Left lung (tissue), 4 donors: ENCODE measurements at regions not wholly inside any gene's neighbourhood (a gene's known extent, or its start where the extent isn't known, plus 50 kb on each side); places are given as distances from the start of the nearest gene placed in this dataset.

Experiments used
- ATAC-seq: fragments of 200-7000 bp; cut with Tn5 transposase; one replicate; pipeline ENCODE4 v1.9.1; 2020; ENCODE audit warnings: moderate library complexity
- DNase-seq, 4 donors: peaks; one replicate each; pipeline ENCODE4 v3.0.0-alpha.2; 2013 to 2020
- H3K27ac ChIP-seq, 2 donors: fragments of 200-600 bp; sonication (generic) in 1 of 2; one replicate each; pipeline versions ENCODE4 v1.5.0 to v1.8.0; 2020 to 2021
- H3K27me3 ChIP-seq, 2 donors: fragments of 200-600 bp; sonication (generic) in 1 of 2; one replicate each; pipeline versions ENCODE4 v1.5.0 to v1.8.0; 2020 to 2021
- H3K36me3 ChIP-seq, 2 donors: fragments of 200-600 bp; sonication (generic) in 1 of 2; one replicate each; pipeline versions ENCODE4 v1.5.0 to v1.8.0; 2020 to 2021
- H3K4me1 ChIP-seq, 2 donors: fragments of 200-600 bp; one replicate each; pipeline ENCODE4 v1.8.0; 2021
- H3K4me3 ChIP-seq, 2 donors: fragments of 200-600 bp; sonication (generic) in 1 of 2; one replicate each; pipeline versions ENCODE4 v1.5.0 to v1.8.0; 2020 to 2021; ENCODE audit warnings: mild to moderate bottlenecking in 1 of 2
- H3K9me3 ChIP-seq, 2 donors: fragments of 200-600 bp; sonication (generic) in 1 of 2; one replicate each; pipeline versions ENCODE4 v1.5.0 to v1.8.0; 2020 to 2021
- CTCF ChIP-seq, 2 donors: fragments of 200-600 bp; sonication (generic) in 1 of 2; IDR thresholded peaks; one replicate each; pipeline versions ENCODE4 v1.5.0 to v1.8.0; 2021; ENCODE audit warnings: antibody characterized with exemption in 2 of 2
- intact Hi-C, 2 donors: fragments of 100-400 bp; cut with DNase I; formaldehyde crosslinking; loops; one replicate each; pipeline versions ENCODE4 v1.11.2 to v1.14.2; 2022
- donor health status: DM: no; HTN: yes; CAD: no.
- donor health status: DM: no; HTN: no; CAD: no.

- H3K27ac ChIP-seq: no peak overlapping the region
- H3K4me3 ChIP-seq: no peak overlapping the region
- H3K27me3 ChIP-seq: no peaks in the 10 kb centered on the region
- ATAC-seq: peak; percentile 52
- no peak for TF ChIP-seq CTCF (IDR thresholded peaks at IDR 0.05)
- DNase-seq: peak in 1 of 4 donors; percentile 36
- H3K9me3 ChIP-seq: no peaks in the 10 kb centered on the region
- H3K36me3 ChIP-seq: no peaks in the 10 kb centered on the region
- intact Hi-C loops: no loop called here
- no peaks in the 10 kb centered on the region for H3K4me1 ChIP-seq
These were observed 301.4 kb upstream of the SYT4 start for GRCh38 chr18:43578706-43579105.

- intact Hi-C loops: no loop called here
- ATAC-seq: no peak
These were observed 304.7 kb upstream of the SYT4 start for GRCh38 chr18:43581936-43582519.

GRCh38 chr18:43587538-43588153 is 310.4 kb upstream of the SYT4 start:
- Histone ChIP-seq H3K27me3 (no peaks in the 10 kb centered on the region), H3K4me3 (no peak overlapping the region), H3K27ac (no peak overlapping the region), H3K9me3 (no peaks in the 10 kb centered on the region), H3K36me3 (no peaks in the 10 kb centered on the region), H3K4me1 (no peaks in the 10 kb centered on the region)
- ATAC-seq: peak; percentile 78
- peak in 1 of 2 donors; percentile 55 for TF ChIP-seq CTCF (IDR thresholded peaks at IDR 0.05)
- peak in 2 of 4 donors; percentile 22 to 46 for DNase-seq
- intact Hi-C loops: no loop called here

More at GRCh38 chr18:43581936-43582519, 304.7 kb upstream of the SYT4 start:
- no peak overlapping the region for H3K4me3 ChIP-seq
- no peak overlapping the region for H3K27ac ChIP-seq
- H3K4me1 ChIP-seq: no peaks in the 10 kb centered on the region
- peak in 1 of 4 donors; percentile 16 for DNase-seq
- no peaks in the 10 kb centered on the region for H3K36me3 ChIP-seq
- no peak for TF ChIP-seq CTCF (IDR thresholded peaks at IDR 0.05)
- H3K27me3 ChIP-seq: no peaks in the 10 kb centered on the region
- H3K9me3 ChIP-seq: no peaks in the 10 kb centered on the region

GRCh38 chr18:43588838-43589237 is 311.5 kb upstream of the SYT4 start:
- Histone ChIP-seq H3K4me1 (no peaks in the 10 kb centered on the region), H3K27me3 (no peaks in the 10 kb centered on the region), H3K27ac (no peak overlapping the region), H3K9me3 (no peaks in the 10 kb centered on the region), H3K4me3 (no peak overlapping the region), H3K36me3 (no peaks in the 10 kb centered on the region)
- intact Hi-C loops: no loop called here
- DNase-seq (peak in 2 of 4 donors; percentile 26 to 42), ATAC-seq (no peak)
- no peak for TF ChIP-seq CTCF (IDR thresholded peaks at IDR 0.05)

- H3K36me3 ChIP-seq: no peaks in the 10 kb centered on the region
- H3K9me3 ChIP-seq: no peaks in the 10 kb centered on the region
- H3K4me1 ChIP-seq: no peaks in the 10 kb centered on the region
- intact Hi-C loops: no loop called here
- H3K4me3 ChIP-seq: no peak overlapping the region
- DNase-seq: peak in 1 of 4 donors; percentile 68
- no peak for ATAC-seq
- H3K27ac ChIP-seq: no peak overlapping the region
- H3K27me3 ChIP-seq: no peaks in the 10 kb centered on the region
- TF ChIP-seq CTCF (IDR thresholded peaks at IDR 0.05): no peak
These were observed 312.4 kb upstream of the SYT4 start for GRCh38 chr18:43589611-43590151.
